IMR-90 (cell line): ENCODE measurements at regions not wholly inside any gene's neighbourhood (a gene's known extent, or its start where the extent isn't known, plus 50 kb on each side); places are given as distances from the start of the nearest gene placed in this dataset.

Experiments used
- BHLHE40 ChIP-seq: fragments of 150-350 bp; IDR thresholded peaks from 2 replicates; pipeline ENCODE4 v1.6.1; 2016; ENCODE audit warnings: mild to moderate bottlenecking, low read depth, low read length
- FOS ChIP-seq: fragments of 150-350 bp; IDR thresholded peaks from 2 replicates; pipeline ENCODE4 v1.6.1; 2016; ENCODE audit warnings: low read depth, low read length
- MAFK ChIP-seq: IDR thresholded peaks from 2 replicates; pipeline ENCODE4 v1.6.1; 2012; ENCODE audit warnings: low read depth, low read length, improper control_type of control experiment
- MAZ ChIP-seq: IDR thresholded peaks from 2 replicates; pipeline ENCODE4 v1.6.1; 2012; ENCODE audit warnings: low read depth, mild to moderate bottlenecking, low read length, improper control_type of control experiment, moderate library complexity, borderline replicate concordance
- MXI1 ChIP-seq: IDR thresholded peaks from 2 replicates; pipeline ENCODE4 v1.6.1; 2012; ENCODE audit warnings: low read depth, mild to moderate bottlenecking, low read length, moderate library complexity, borderline replicate concordance
- POLR2A ChIP-seq: IDR thresholded peaks from 2 replicates; pipeline ENCODE4 v1.6.1; 2012; ENCODE audit warnings: mild to moderate bottlenecking, low read depth, low read length
- RAD21 ChIP-seq: IDR thresholded peaks from 2 replicates; pipeline ENCODE4 v1.6.1; 2012; ENCODE audit warnings: low read length, improper control_type of control experiment
- RCOR1 ChIP-seq: IDR thresholded peaks from 2 replicates; pipeline ENCODE4 v1.6.1; 2012; ENCODE audit warnings: mild to moderate bottlenecking, low read length, improper control_type of control experiment; ENCODE audit not compliant: insufficient replicate concordance
- RFX5 ChIP-seq: IDR thresholded peaks from 2 replicates; pipeline ENCODE4 v1.8.0; 2012; ENCODE audit warnings: low read depth, mild to moderate bottlenecking, low read length, moderate library complexity
- SMC3 ChIP-seq: fragments of 150-350 bp; IDR thresholded peaks from 2 replicates; pipeline ENCODE4 v1.6.1; 2016; ENCODE audit warnings: low read depth, mild to moderate bottlenecking, antibody characterized with exemption, low read length, moderate library complexity
- TF ChIP-seq, protein P1 (sequence below): conservative IDR thresholded peaks from 2 replicates; pipeline ENCODE4 v1.5.1; 2012; ENCODE audit warnings: mild to moderate bottlenecking, low read depth, low read length, improper control_type of control experiment
- TF ChIP-seq, protein P2 (sequence below): fragments of 150-350 bp; IDR thresholded peaks from 2 replicates; pipeline ENCODE4 v1.6.1; 2017; ENCODE audit warnings: mild to moderate bottlenecking, antibody characterized with exemption, low read length, low read depth

DNA sequence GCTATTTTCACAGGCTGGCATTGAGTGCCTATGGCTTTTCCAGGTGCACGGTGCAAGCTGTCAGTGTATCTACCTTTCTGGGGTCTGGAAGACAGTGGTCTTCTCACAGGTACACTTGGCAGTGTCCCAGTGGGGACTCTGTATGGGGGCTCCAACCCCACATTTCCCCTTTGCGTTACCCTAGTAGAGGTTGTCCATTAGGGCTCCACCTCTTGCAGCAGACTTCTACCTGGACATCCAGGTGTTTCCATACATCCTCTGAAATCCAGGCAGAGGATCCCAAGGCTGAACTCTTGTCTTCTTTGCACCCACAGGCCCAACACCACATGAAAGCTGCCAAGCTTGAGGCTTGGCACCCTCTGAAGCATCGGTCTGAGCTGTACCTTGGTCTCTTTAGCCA lies 735.7 kb upstream of the INTU start:
- TF ChIP-seq, protein P1, sequence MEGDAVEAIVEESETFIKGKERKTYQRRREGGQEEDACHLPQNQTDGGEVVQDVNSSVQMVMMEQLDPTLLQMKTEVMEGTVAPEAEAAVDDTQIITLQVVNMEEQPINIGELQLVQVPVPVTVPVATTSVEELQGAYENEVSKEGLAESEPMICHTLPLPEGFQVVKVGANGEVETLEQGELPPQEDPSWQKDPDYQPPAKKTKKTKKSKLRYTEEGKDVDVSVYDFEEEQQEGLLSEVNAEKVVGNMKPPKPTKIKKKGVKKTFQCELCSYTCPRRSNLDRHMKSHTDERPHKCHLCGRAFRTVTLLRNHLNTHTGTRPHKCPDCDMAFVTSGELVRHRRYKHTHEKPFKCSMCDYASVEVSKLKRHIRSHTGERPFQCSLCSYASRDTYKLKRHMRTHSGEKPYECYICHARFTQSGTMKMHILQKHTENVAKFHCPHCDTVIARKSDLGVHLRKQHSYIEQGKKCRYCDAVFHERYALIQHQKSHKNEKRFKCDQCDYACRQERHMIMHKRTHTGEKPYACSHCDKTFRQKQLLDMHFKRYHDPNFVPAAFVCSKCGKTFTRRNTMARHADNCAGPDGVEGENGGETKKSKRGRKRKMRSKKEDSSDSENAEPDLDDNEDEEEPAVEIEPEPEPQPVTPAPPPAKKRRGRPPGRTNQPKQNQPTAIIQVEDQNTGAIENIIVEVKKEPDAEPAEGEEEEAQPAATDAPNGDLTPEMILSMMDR: no peak
- no peak for TF ChIP-seq SMC3
- no peak for TF ChIP-seq RCOR1
- no peak for TF ChIP-seq POLR2A
- TF ChIP-seq MAZ: no peak
- TF ChIP-seq MXI1: no peak
- no peak for TF ChIP-seq FOS
- no peak for TF ChIP-seq RFX5
- TF ChIP-seq, protein P2, sequence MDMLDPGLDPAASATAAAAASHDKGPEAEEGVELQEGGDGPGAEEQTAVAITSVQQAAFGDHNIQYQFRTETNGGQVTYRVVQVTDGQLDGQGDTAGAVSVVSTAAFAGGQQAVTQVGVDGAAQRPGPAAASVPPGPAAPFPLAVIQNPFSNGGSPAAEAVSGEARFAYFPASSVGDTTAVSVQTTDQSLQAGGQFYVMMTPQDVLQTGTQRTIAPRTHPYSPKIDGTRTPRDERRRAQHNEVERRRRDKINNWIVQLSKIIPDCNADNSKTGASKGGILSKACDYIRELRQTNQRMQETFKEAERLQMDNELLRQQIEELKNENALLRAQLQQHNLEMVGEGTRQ: no peak
- TF ChIP-seq BHLHE40: no peak
- TF ChIP-seq MAFK: no peak
- TF ChIP-seq RAD21: no peak
